ENCODE measurements at regions not wholly inside any gene's neighbourhood (a gene's known extent, or its start where the extent isn't known, plus 50 kb on each side); places are given as distances from the start of the nearest gene placed in this dataset.
A peak's percentile ranks its signal among the peaks of the same experiment; 100 is the strongest.

- TF ChIP-seq ZNF234 (CRISPR knock-in tag; conservative IDR thresholded peaks at IDR 0.05): no peak
- no peak for TF ChIP-seq ZNF331 (CRISPR knock-in tag; IDR thresholded peaks at IDR 0.05)
- TF ChIP-seq STAG1 (CRISPR knock-in tag; IDR thresholded peaks at IDR 0.05): peak; percentile 2; the same call in 1 of the 2 replicates
- TF ChIP-seq ZNF788 (CRISPR knock-in tag; IDR thresholded peaks at IDR 0.05; ENCODE audit: borderline replicate concordance): no peak
- no peak for TF ChIP-seq NONO (IDR thresholded peaks at IDR 0.05)
- no peak for TF ChIP-seq NONO (CRISPR knock-in tag; conservative IDR thresholded peaks at IDR 0.05)
- no peak for TF ChIP-seq TBX3 (IDR thresholded peaks at IDR 0.05; ENCODE audit: borderline replicate concordance)
- TF ChIP-seq SOX6 (IDR thresholded peaks at IDR 0.05): no peak
- TF ChIP-seq SOX6 (CRISPR knock-in tag; IDR thresholded peaks at IDR 0.05): peak; percentile 28; the same call in 1 of the 2 replicates
- no peak for TF ChIP-seq ZNF354B (CRISPR knock-in tag; IDR thresholded peaks at IDR 0.05)
- no peak for TF ChIP-seq ZNF556 (CRISPR knock-in tag; IDR thresholded peaks at IDR 0.05; ENCODE audit: borderline replicate concordance)
- TF ChIP-seq, protein P1, sequence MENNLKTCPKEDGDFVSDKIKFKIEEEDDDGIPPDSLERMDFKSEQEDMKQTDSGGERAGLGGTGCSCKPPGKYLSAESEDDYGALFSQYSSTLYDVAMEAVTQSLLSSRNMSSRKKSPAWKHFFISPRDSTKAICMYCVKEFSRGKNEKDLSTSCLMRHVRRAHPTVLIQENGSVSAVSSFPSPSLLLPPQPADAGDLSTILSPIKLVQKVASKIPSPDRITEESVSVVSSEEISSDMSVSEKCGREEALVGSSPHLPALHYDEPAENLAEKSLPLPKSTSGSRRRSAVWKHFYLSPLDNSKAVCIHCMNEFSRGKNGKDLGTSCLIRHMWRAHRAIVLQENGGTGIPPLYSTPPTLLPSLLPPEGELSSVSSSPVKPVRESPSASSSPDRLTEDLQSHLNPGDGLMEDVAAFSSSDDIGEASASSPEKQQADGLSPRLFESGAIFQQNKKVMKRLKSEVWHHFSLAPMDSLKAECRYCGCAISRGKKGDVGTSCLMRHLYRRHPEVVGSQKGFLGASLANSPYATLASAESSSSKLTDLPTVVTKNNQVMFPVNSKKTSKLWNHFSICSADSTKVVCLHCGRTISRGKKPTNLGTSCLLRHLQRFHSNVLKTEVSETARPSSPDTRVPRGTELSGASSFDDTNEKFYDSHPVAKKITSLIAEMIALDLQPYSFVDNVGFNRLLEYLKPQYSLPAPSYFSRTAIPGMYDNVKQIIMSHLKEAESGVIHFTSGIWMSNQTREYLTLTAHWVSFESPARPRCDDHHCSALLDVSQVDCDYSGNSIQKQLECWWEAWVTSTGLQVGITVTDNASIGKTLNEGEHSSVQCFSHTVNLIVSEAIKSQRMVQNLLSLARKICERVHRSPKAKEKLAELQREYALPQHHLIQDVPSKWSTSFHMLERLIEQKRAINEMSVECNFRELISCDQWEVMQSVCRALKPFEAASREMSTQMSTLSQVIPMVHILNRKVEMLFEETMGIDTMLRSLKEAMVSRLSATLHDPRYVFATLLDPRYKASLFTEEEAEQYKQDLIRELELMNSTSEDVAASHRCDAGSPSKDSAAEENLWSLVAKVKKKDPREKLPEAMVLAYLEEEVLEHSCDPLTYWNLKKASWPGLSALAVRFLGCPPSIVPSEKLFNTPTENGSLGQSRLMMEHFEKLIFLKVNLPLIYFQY (CRISPR knock-in tag; IDR thresholded peaks at IDR 0.05; ENCODE audit: borderline replicate concordance): no peak
- TF ChIP-seq FOXC1 (CRISPR knock-in tag; IDR thresholded peaks at IDR 0.05; ENCODE audit: borderline replicate concordance): no peak
- no peak for TF ChIP-seq ZBTB46 (CRISPR knock-in tag; IDR thresholded peaks at IDR 0.05; ENCODE audit: borderline replicate concordance)
- TF ChIP-seq DPF2 (CRISPR knock-in tag; IDR thresholded peaks at IDR 0.05; ENCODE audit: borderline replicate concordance, low read depth): no peak
- TF ChIP-seq, protein P2, sequence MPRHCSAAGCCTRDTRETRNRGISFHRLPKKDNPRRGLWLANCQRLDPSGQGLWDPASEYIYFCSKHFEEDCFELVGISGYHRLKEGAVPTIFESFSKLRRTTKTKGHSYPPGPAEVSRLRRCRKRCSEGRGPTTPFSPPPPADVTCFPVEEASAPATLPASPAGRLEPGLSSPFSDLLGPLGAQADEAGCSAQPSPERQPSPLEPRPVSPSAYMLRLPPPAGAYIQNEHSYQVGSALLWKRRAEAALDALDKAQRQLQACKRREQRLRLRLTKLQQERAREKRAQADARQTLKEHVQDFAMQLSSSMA (CRISPR knock-in tag; IDR thresholded peaks at IDR 0.05): no peak
- TF ChIP-seq AGO2 (optimal IDR thresholded peaks at IDR 0.05; ENCODE audit: low read depth, low read length): no peak
- no peak for TF ChIP-seq ZNF605 (CRISPR knock-in tag; IDR thresholded peaks at IDR 0.05)
- no peak for TF ChIP-seq TAF15 (IDR thresholded peaks at IDR 0.05; ENCODE audit: low read depth, low read length, poor library complexity, severe bottlenecking)
- TF ChIP-seq ARID3A (IDR thresholded peaks at IDR 0.05; ENCODE audit: low read depth, low read length): peak; percentile 85
- no peak for TF ChIP-seq ZFP41 (CRISPR knock-in tag; IDR thresholded peaks at IDR 0.05; ENCODE audit: borderline replicate concordance)
- peak; percentile 23; the same call in 1 of the 2 replicates for TF ChIP-seq MED1 (CRISPR knock-in tag; IDR thresholded peaks at IDR 0.05)
- TF ChIP-seq, protein P3, sequence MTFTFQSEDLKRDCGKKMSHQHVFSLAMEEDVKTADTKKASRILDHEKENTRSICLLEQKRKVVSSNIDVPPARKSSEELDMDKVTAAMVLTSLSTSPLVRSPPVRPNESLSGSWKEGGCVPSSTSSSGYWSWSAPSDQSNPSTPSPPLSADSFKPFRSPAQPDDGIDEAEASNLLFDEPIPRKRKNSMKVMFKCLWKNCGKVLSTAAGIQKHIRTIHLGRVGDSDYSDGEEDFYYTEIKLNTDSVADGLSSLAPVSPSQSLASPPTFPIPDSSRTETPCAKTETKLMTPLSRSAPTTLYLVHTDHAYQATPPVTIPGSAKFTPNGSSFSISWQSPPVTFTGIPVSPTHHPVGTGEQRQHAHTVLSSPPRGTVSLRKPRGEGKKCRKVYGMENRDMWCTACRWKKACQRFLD (CRISPR knock-in tag; IDR thresholded peaks at IDR 0.05; ENCODE audit: borderline replicate concordance): no peak
Observed at GRCh38 chr15:96183867-96184266, 146.6 kb upstream of the NR2F2 start (continued).
